IMR-90 (cell line): ENCODE measurements at regions not wholly inside any gene's neighbourhood (a gene's known extent, or its start where the extent isn't known, plus 50 kb on each side); places are given as distances from the start of the nearest gene placed in this dataset.

ENCODE experiments used
- ATAC-seq: fragments of 200-7000 bp; cut with Tn5 transposase; 2 replicates; pipeline ENCODE4 v1.9.1; 2020; ENCODE audit warnings: low read depth, mild to moderate bottlenecking, moderate library complexity
- BruUV-seq: library from RNA; stranded (reverse); fragments of 400-500 nt; replicated peaks from 2 replicates; lab custom pipeline; 2021; lab: Mats Ljungman, UMichigan
- CTCF ChIA-PET: fragments of 300-600 bp; formaldehyde crosslinking; extraction: SDS; loops from one replicate; lab custom pipeline; 2021; ENCODE audit warnings: antibody characterized with exemption; lab: Yijun Ruan, JAX
- POLR2A ChIA-PET: fragments of 300-600 bp; sonication (Branson Sonifier 250); formaldehyde crosslinking; loops from one replicate; lab custom pipeline; 2022; ENCODE audit warnings: antibody characterized with exemption; ENCODE audit not compliant: unreplicated experiment; lab: Charles Lee
- DNase-seq: peaks from one replicate; pipeline ENCODE4 v3.0.0; 2013
- H2AFZ ChIP-seq: replicated peaks from 2 replicates; pipeline ENCODE3; 2013; ENCODE audit warnings: low read length, mild to moderate bottlenecking; ENCODE audit not compliant: poor library complexity
- H2AK5ac ChIP-seq: 2 replicates; pipeline ENCODE4 v1.6.1; 2013; ENCODE audit warnings: low read depth, low read length, inconsistent platforms
- H2AK9ac ChIP-seq: replicated peaks from 2 replicates; pipeline ENCODE3; 2013; ENCODE audit warnings: mild to moderate bottlenecking, low read depth, low read length, moderate library complexity; ENCODE audit not compliant: poor library complexity
- H2BK120ac ChIP-seq: 2 replicates; pipeline ENCODE4 v1.6.1; 2013; ENCODE audit warnings: low read depth, low read length, inconsistent platforms
- H2BK15ac ChIP-seq: 3 replicates; pipeline ENCODE4 v1.6.1; 2013; ENCODE audit warnings: low read depth, low read length, inconsistent platforms
- H2BK20ac ChIP-seq: 2 replicates; pipeline ENCODE4 v1.6.1; 2013; ENCODE audit warnings: low read depth, mild to moderate bottlenecking, inconsistent platforms, low read length, moderate library complexity
- H2BK5ac ChIP-seq: 2 replicates; pipeline ENCODE4 v1.6.1; 2013; ENCODE audit warnings: mild to moderate bottlenecking, low read depth, low read length, inconsistent platforms; ENCODE audit not compliant: poor library complexity, severe bottlenecking
- H3K14ac ChIP-seq: replicated peaks from 2 replicates; pipeline ENCODE4 v1.6.1; 2013; ENCODE audit warnings: low read depth, low read length, inconsistent platforms
- H3K18ac ChIP-seq: 2 replicates; pipeline ENCODE4 v1.6.1; 2013; ENCODE audit warnings: low read depth, low read length, control low read depth
- H3K23ac ChIP-seq: 2 replicates; pipeline ENCODE4 v1.6.1; 2013; ENCODE audit warnings: low read depth, low read length, inconsistent platforms
- H3K27ac ChIP-seq: 2 replicates; pipeline ENCODE4 v1.5.1; 2013; ENCODE audit warnings: mild to moderate bottlenecking, control low read depth, low read length; ENCODE audit not compliant: insufficient read depth
- H3K27me3 ChIP-seq: 2 replicates; pipeline ENCODE4 v1.6.1; 2013; ENCODE audit warnings: low read length; ENCODE audit not compliant: control insufficient read depth, insufficient read depth
- H3K36me3 ChIP-seq: 2 replicates; pipeline ENCODE4 v1.6.1; 2013; ENCODE audit warnings: low read length, mixed read lengths; ENCODE audit not compliant: control insufficient read depth, insufficient read depth
- H3K4ac ChIP-seq: 2 replicates; pipeline ENCODE4 v1.6.1; 2013; ENCODE audit warnings: low read depth, low read length, inconsistent platforms
- H3K4me1 ChIP-seq: 2 replicates; pipeline ENCODE4 v1.6.1; 2013; ENCODE audit warnings: low read length, mixed read lengths; ENCODE audit not compliant: control insufficient read depth, insufficient read depth
- H3K4me2 ChIP-seq: 2 replicates; pipeline ENCODE4 v1.6.1; 2013; ENCODE audit warnings: low read depth, mild to moderate bottlenecking, control low read depth, low read length, moderate library complexity
- H3K4me3 ChIP-seq: 2 replicates; pipeline ENCODE4 v1.5.1; 2013; ENCODE audit warnings: low read depth, mild to moderate bottlenecking, control low read depth, low read length, moderate library complexity; ENCODE audit not compliant: insufficient read depth
- H3K56ac ChIP-seq: 2 replicates; pipeline ENCODE4 v1.6.1; 2013; ENCODE audit warnings: low read length, inconsistent platforms; ENCODE audit not compliant: insufficient read depth; ENCODE audit errors: extremely low read depth
- H3K79me1 ChIP-seq, 2 experiments: 2 replicates each; pipeline ENCODE4 v1.6.1; 2013; ENCODE audit warnings: low read length in 2 of 2, inconsistent platforms in 1 of 2, low read depth in 1 of 2
- H3K9ac ChIP-seq: 2 replicates; pipeline ENCODE4 v1.6.1; 2013; ENCODE audit warnings: low read depth, low read length, control low read depth
- H3K9me1 ChIP-seq: 2 replicates; pipeline ENCODE4 v1.6.1; 2013; ENCODE audit warnings: low read length, inconsistent platforms; ENCODE audit not compliant: insufficient read depth
- H3K9me3 ChIP-seq: 2 replicates; pipeline ENCODE4 v1.6.1; 2013; ENCODE audit warnings: low read length; ENCODE audit not compliant: control insufficient read depth, insufficient read depth
- H4K20me1 ChIP-seq: 2 replicates; pipeline ENCODE4 v1.6.1; 2013; ENCODE audit warnings: low read length, inconsistent platforms; ENCODE audit not compliant: insufficient read depth
- H4K5ac ChIP-seq: 2 replicates; pipeline ENCODE4 v1.6.1; 2013; ENCODE audit warnings: mild to moderate bottlenecking, low read depth, low read length, control low read depth
- H4K8ac ChIP-seq, 2 experiments: 2 replicates each; pipeline ENCODE4 v1.6.1; 2013; ENCODE audit warnings: low read depth in 2 of 2, low read length in 2 of 2, control low read depth in 1 of 2, inconsistent platforms in 1 of 2
- H4K91ac ChIP-seq: 2 replicates; pipeline ENCODE4 v1.6.1; 2013; ENCODE audit warnings: low read depth, low read length, inconsistent platforms; ENCODE audit not compliant: insufficient read depth
- CHD1 ChIP-seq: IDR thresholded peaks from 2 replicates; pipeline ENCODE4 v1.6.1; 2012; ENCODE audit warnings: low read depth, low read length, improper control_type of control experiment
- MXI1 ChIP-seq: IDR thresholded peaks from 2 replicates; pipeline ENCODE4 v1.6.1; 2012; ENCODE audit warnings: low read depth, mild to moderate bottlenecking, low read length, moderate library complexity, borderline replicate concordance
- WGBS, 2 experiments: methylation state at CpG; one replicate each; pipeline versions ENCODE4 v1.1.5 to v1.1.7; 2013; ENCODE audit warnings: missing lambda C conversion rate in 2 of 2; ENCODE audit not compliant: insufficient read length in 1 of 2; ENCODE audit errors: extremely low coverage in 2 of 2; 5-methylcytosine and 5-hydroxymethylcytosine counted together
- dilution Hi-C: fragments of 300-500 bp; cut with HindIII; formaldehyde crosslinking; loops from one replicate; pipeline ENCODE4 v1.14.3; 2018; ENCODE audit warnings: low sequenced_read_pairs; ENCODE audit not compliant: unreplicated experiment
- in situ Hi-C: fragments of 300-500 bp; cut with MboI; formaldehyde crosslinking; loops from 3 replicates; pipeline ENCODE4 v1.14.3; 2019; ENCODE audit warnings: low sequenced_read_pairs, inconsistent platforms, mixed read lengths
- intact Hi-C: fragments of 100-400 bp; cut with micrococcal nuclease; formaldehyde crosslinking; loops from 2 replicates; pipeline ENCODE4 v1.10.0; 2022

DNA sequence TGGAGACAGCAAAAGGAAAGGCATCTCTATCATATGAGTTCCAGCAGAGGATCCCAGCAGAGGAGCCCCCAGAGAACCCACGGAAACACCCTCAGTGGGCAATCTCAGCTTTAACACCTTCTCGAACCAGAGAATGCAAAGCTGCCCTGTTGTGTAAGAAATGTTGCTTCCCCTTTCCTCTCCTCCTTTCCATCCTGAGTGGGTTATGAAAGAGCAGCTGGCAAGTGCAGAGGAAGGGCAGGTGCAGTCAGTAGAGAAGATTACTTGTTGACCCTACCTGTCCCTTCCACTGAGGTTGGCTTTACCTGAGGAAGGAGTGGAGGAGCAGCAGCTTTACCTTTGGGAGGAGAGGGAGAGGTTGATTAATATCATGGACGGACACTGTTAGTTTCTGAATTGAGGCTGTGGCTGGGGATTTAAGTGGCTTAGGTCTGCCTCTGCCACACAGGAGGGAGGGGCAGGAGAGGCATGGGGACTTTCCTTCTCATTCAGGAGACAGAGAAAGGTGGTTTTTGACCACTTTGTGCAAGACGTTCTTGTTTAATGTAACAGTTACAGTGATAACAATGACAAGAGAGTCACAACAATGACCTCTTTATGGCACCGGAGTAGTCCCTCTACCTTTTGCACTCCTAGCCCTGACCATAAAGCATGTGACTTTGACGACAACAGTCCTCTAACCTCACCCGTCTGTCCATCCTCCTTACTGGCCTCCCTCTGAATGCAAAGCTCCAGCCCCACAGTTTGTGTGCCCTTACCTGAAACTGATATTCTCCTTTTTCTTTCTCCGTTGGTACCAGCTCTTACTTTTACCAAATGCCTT is 254.8 kb downstream of the NSG2 start:
- no peak overlapping the region for H2BK5ac ChIP-seq
- no peak overlapping the region for H3K4me2 ChIP-seq
- H3K4me3 ChIP-seq: no peak overlapping the region
- DNase-seq: no peak
- intact Hi-C loops: no loop called here
- H4K8ac ChIP-seq: no peak overlapping the region
- no peaks in the 10 kb centered on the region for H4K20me1 ChIP-seq
- H2AFZ ChIP-seq: no peak overlapping the region
- TF ChIP-seq MXI1: no peak
- no peak for TF ChIP-seq CHD1
- no peaks in the 10 kb centered on the region for H3K9me1 ChIP-seq
- no peaks in the 10 kb centered on the region for H3K4me1 ChIP-seq
- H3K27me3 ChIP-seq: peaks cover 3% of the 10 kb centered on the region; the same call in 1 of the 2 replicates
- no TSS peak for BruUV-seq
- no peak overlapping the region for H4K5ac ChIP-seq
- no peak overlapping the region for H3K14ac ChIP-seq
- H2BK120ac ChIP-seq: no peak overlapping the region
- dilution Hi-C loops: no loop called here
- H3K4ac ChIP-seq: no peak overlapping the region
- in situ Hi-C loops: loop anchor here (25.0 kb wide), 2 partner anchors 1013 to 1138 kb away; no protein-coding TSS in a partner anchor
- ChIA-PET CTCF (interaction anchor here (1.0 kb wide), 1 partner anchor 27 kb away, joined by 4 read pairs; no protein-coding TSS in a partner anchor), POLR2A (no interaction called here)
- H3K36me3 ChIP-seq: no peaks in the 10 kb centered on the region
- H4K91ac ChIP-seq: no peak overlapping the region
- H3K79me1 ChIP-seq: no peaks in the 10 kb centered on the region
- H3K9me3 ChIP-seq: no peaks in the 10 kb centered on the region
- H2AK5ac ChIP-seq: no peak overlapping the region
- no peak overlapping the region for H2BK20ac ChIP-seq
- H3K27ac ChIP-seq: no peak overlapping the region
- ATAC-seq: no peak
- H3K18ac ChIP-seq: no peak overlapping the region
- no peak overlapping the region for H3K56ac ChIP-seq
- H3K23ac ChIP-seq: no peak overlapping the region
- WGBS, 2 experiments: 67% methylated on average over 4 of the region's 8 CpGs; no CpG with 5 or more reads in 1 of the 2 experiments
- no peak overlapping the region for H2BK15ac ChIP-seq
- no peak overlapping the region for H2AK9ac ChIP-seq
- H3K9ac ChIP-seq: no peak overlapping the region
